A673 (cell line): ENCODE measurements at regions not wholly inside any gene's neighbourhood (a gene's known extent, or its start where the extent isn't known, plus 50 kb on each side); places are given as distances from the start of the nearest gene placed in this dataset.

ENCODE experiments used
- BruUV-seq: library from RNA; stranded (reverse); fragments of 400-500 nt; replicated peaks from 2 replicates; lab custom pipeline; 2021; lab: Mats Ljungman, UMichigan
- CTCF ChIA-PET: fragments of 300-600 bp; sonication (Branson Sonifier 250); formaldehyde crosslinking; loops from one replicate; lab custom pipeline; 2022; ENCODE audit warnings: antibody characterized with exemption; lab: Charles Lee
- POLR2A ChIA-PET: fragments of 300-600 bp; sonication (Branson Sonifier 250); formaldehyde crosslinking; loops from one replicate; lab custom pipeline; 2022; ENCODE audit warnings: antibody characterized with exemption; ENCODE audit not compliant: low non-redundant PET; lab: Charles Lee
- DNase-seq: peaks from one replicate; pipeline ENCODE4 v3.0.0-alpha.2; 2015; ENCODE audit warnings: low spot score
- H3K27ac ChIP-seq: fragments of 200-600 bp; sonication (generic); 2 replicates; pipeline ENCODE4 v1.5.1; 2016; ENCODE audit warnings: mixed run types, low read depth, mild to moderate bottlenecking, mixed read lengths, antibody characterized with exemption, low read length; ENCODE audit not compliant: poor library complexity, severe bottlenecking
- H3K27me3 ChIP-seq: fragments of 200-600 bp; sonication (generic); replicated peaks from 2 replicates; pipeline ENCODE4 v1.6.1; 2017; ENCODE audit warnings: mixed run types, low read depth, mild to moderate bottlenecking, mixed read lengths, antibody characterized with exemption, low read length; ENCODE audit not compliant: insufficient read depth, poor library complexity
- H3K36me3 ChIP-seq: fragments of 200-600 bp; sonication (generic); 2 replicates; pipeline ENCODE4 v1.6.1; 2016; ENCODE audit warnings: mixed run types, mild to moderate bottlenecking, mixed read lengths, antibody characterized with exemption, low read length; ENCODE audit not compliant: insufficient read depth, poor library complexity, severe bottlenecking
- H3K4me1 ChIP-seq: fragments of 200-600 bp; sonication (generic); 2 replicates; pipeline ENCODE4 v1.6.1; 2017; ENCODE audit warnings: mixed run types, mild to moderate bottlenecking, mixed read lengths, antibody characterized with exemption, low read length; ENCODE audit not compliant: insufficient read depth, poor library complexity, severe bottlenecking
- H3K4me3 ChIP-seq: fragments of 200-600 bp; sonication (generic); 2 replicates; pipeline ENCODE4 v1.5.1; 2016; ENCODE audit warnings: low read depth, mixed run types, mild to moderate bottlenecking, mixed read lengths, low read length; ENCODE audit not compliant: poor library complexity, severe bottlenecking
- H3K9me3 ChIP-seq: fragments of 200-600 bp; sonication (generic); 2 replicates; pipeline ENCODE4 v1.6.1; 2016; ENCODE audit warnings: mixed run types, low read depth, mild to moderate bottlenecking, mixed read lengths, antibody characterized with exemption, low read length; ENCODE audit not compliant: poor library complexity, severe bottlenecking
- CTCF ChIP-seq: fragments of 300-800, 200-600 bp; sonication (generic); conservative IDR thresholded peaks from 2 replicates; pipeline ENCODE4 v1.5.1; 2017; ENCODE audit warnings: low read depth, mild to moderate bottlenecking, antibody characterized with exemption, low read length, moderate library complexity, mixed read lengths
- EZH2 ChIP-seq: fragments of 200-600 bp; sonication (generic); IDR thresholded peaks from 2 replicates; pipeline ENCODE4 v1.6.1; 2017; ENCODE audit warnings: borderline replicate concordance, low read depth, mild to moderate bottlenecking, mixed read lengths, antibody characterized with exemption, low read length; ENCODE audit not compliant: poor library complexity, severe bottlenecking
- intact Hi-C: fragments of 100-400 bp; cut with micrococcal nuclease; formaldehyde crosslinking; loops from one replicate; pipeline ENCODE4 v1.10.0; 2022; ENCODE audit not compliant: unreplicated experiment

GRCh38 chr11:127233998-127234397 is 233.4 kb upstream of the KIRREL3 start:
- Histone ChIP-seq H3K27ac (no peak overlapping the region), H3K4me1 (no peaks in the 10 kb centered on the region), H3K9me3 (no peaks in the 10 kb centered on the region), H3K4me3 (no peak overlapping the region), H3K27me3 (no peaks in the 10 kb centered on the region), H3K36me3 (no peaks in the 10 kb centered on the region)
- no peak for DNase-seq
- BruUV-seq, result no TSS peak
- TF ChIP-seq EZH2 (no peak), CTCF (no peak)
- POLR2A ChIA-PET, result no interaction called here
- CTCF ChIA-PET, result no interaction called here
- intact Hi-C loops, result no loop called here

- intact Hi-C loops, result no loop called here
- POLR2A ChIA-PET, result no interaction called here
- no peaks in the 10 kb centered on the region for H3K4me1 ChIP-seq
- DNase-seq, result no peak
- no peak for TF ChIP-seq CTCF
- no peak for TF ChIP-seq EZH2
- H3K27ac ChIP-seq, result no peak overlapping the region
- H3K36me3 ChIP-seq, result no peaks in the 10 kb centered on the region
- BruUV-seq, result no TSS peak
- no peaks in the 10 kb centered on the region for H3K9me3 ChIP-seq
- CTCF ChIA-PET, result no interaction called here
- no peaks in the 10 kb centered on the region for H3K27me3 ChIP-seq
- H3K4me3 ChIP-seq, result no peak overlapping the region
Measured at GRCh38 chr11:127230392-127230791, 229.8 kb upstream of the KIRREL3 start.

GRCh38 chr11:127226949-127227348 is 226.4 kb upstream of the KIRREL3 start:
- ChIA-PET POLR2A (no interaction called here), CTCF (no interaction called here)
- intact Hi-C loops, result no loop called here

More at GRCh38 chr11:127226949-127227348, 226.4 kb upstream of the KIRREL3 start:
- BruUV-seq, result no TSS peak
- no peaks in the 10 kb centered on the region for H3K9me3 ChIP-seq
- DNase-seq, result no peak
- no peak for TF ChIP-seq EZH2
- no peak for TF ChIP-seq CTCF
- H3K4me3 ChIP-seq, result no peak overlapping the region
- H3K4me1 ChIP-seq, result no peaks in the 10 kb centered on the region
- H3K27ac ChIP-seq, result no peak overlapping the region
- H3K36me3 ChIP-seq, result no peaks in the 10 kb centered on the region
- no peaks in the 10 kb centered on the region for H3K27me3 ChIP-seq
